Adrenal gland (tissue), 9 donors: ENCODE measurements at regions not wholly inside any gene's neighbourhood (a gene's known extent, or its start where the extent isn't known, plus 50 kb on each side); places are given as distances from the start of the nearest gene placed in this dataset.

Source experiments
- DNase-seq, 7 donors: peaks; one replicate each; pipeline ENCODE4 v3.0.0-alpha.2; 2019 to 2020
- H3K27ac ChIP-seq, 5 donors: fragments of 200-600 bp; sonication (generic) in 4 of 5; 1 replicate in 3 of 5; 2 replicates in 2 of 5; pipeline versions ENCODE4 v1.5.1 to v1.8.0; 2016 to 2020; ENCODE audit warnings: mild to moderate bottlenecking in 1 of 5
- H3K27me3 ChIP-seq: fragments of 200-600 bp; 2 replicates; pipeline ENCODE4 v1.8.0; 2021
- H3K36me3 ChIP-seq, 2 donors: fragments of 200-600 bp; replicated peaks in 1 of 2; 1 replicate in 1 of 2; 2 replicates in 1 of 2; pipeline versions ENCODE4 v1.5.1 to v1.8.0; 2018 to 2022
- H3K4me1 ChIP-seq, 2 donors: fragments of 200-600 bp; replicated peaks in 1 of 2; 1 replicate in 1 of 2; 2 replicates in 1 of 2; pipeline versions ENCODE4 v1.5.1 to v1.8.0; 2018 to 2021
- H3K4me3 ChIP-seq, 4 donors: fragments of 200-600 bp; sonication (generic) in 3 of 4; one replicate each; pipeline ENCODE4 v1.5.1; 2016 to 2018
- H3K9me3 ChIP-seq, 3 donors: fragments of 200-600 bp; sonication (generic) in 1 of 3; replicated peaks in 1 of 3; 1 replicate in 2 of 3; 2 replicates in 1 of 3; pipeline versions ENCODE4 v1.5.1 to v1.8.0; 2016 to 2021
- CTCF ChIP-seq, 6 experiments: fragments of 450-650 bp in 4 of 6; fragments of 200-600 bp in 2 of 6; sonication (generic) in 1 of 6; IDR thresholded peaks; 1 replicate in 5 of 6; 2 replicates in 1 of 6; pipeline versions ENCODE4 v1.5.1 to v1.8.0; 2016 to 2021; ENCODE audit warnings: antibody characterized with exemption in 6 of 6, mild to moderate bottlenecking in 2 of 6, moderate library complexity in 1 of 6
- POLR2A ChIP-seq, 2 donors: fragments of 450-650 bp; IDR thresholded peaks; one replicate each; pipeline ENCODE4 v1.6.1; 2017; ENCODE audit warnings: antibody characterized with exemption in 2 of 2, mild to moderate bottlenecking in 2 of 2, moderate library complexity in 1 of 2
- WGBS, 4 donors: extraction: QIAGEN DNeasy Blood & Tissue Kit in 2 of 4; methylation state at CpG; one replicate each; pipeline versions ENCODE4 v1.1.5 to v1.1.7; 2013 to 2017; 5-methylcytosine and 5-hydroxymethylcytosine counted together
- intact Hi-C, 2 donors: fragments of 100-400 bp; cut with DNase I; formaldehyde crosslinking; loops; one replicate each; pipeline versions ENCODE4 v1.14.1 to v1.15.0; 2022 to 2023
- donor health status: healthy with polysubstance abuse.
- donor health status: Bipolar disorder and iron deficiency.
- donor health status: DM: yes; HTN: yes; CAD: no.
- donor health status: DM: no; HTN: no; CAD: no.
- donor health status: DM: no; HTN: no; CAD: no.

GRCh38 chrX:35101901-35102300, 159.3 kb downstream of the FAM47B start:
- no peak for DNase-seq
- intact Hi-C loops, result no loop called here
- Histone ChIP-seq H3K27me3 (no peaks in the 10 kb centered on the region), H3K4me3 (no peak overlapping the region), H3K27ac (no peak overlapping the region), H3K4me1 (no peaks in the 10 kb centered on the region), H3K36me3 (no peaks in the 10 kb centered on the region), H3K9me3 (no peaks in the 10 kb centered on the region)
- 88 to 100% (median 92%) methylated on average over 1 of the region's 1 CpG for WGBS, 4 donors
- TF ChIP-seq CTCF (IDR thresholded peaks at IDR 0.05) (no peak), POLR2A (IDR thresholded peaks at IDR 0.05) (no peak)

GRCh38 chrX:35104626-35105025, 162.0 kb downstream of the FAM47B start:
- no peak for DNase-seq
- H3K36me3 ChIP-seq, result no peaks in the 10 kb centered on the region
- intact Hi-C loops, result no loop called here
- H3K27me3 ChIP-seq, result no peaks in the 10 kb centered on the region
- no peaks in the 10 kb centered on the region for H3K9me3 ChIP-seq
- H3K27ac ChIP-seq, result no peak overlapping the region
- H3K4me1 ChIP-seq, result no peaks in the 10 kb centered on the region
- no peak overlapping the region for H3K4me3 ChIP-seq
- TF ChIP-seq CTCF (IDR thresholded peaks at IDR 0.05), result no peak
- no peak for TF ChIP-seq POLR2A (IDR thresholded peaks at IDR 0.05)
- WGBS, 4 donors, result 78 to 92% (median 88%) methylated on average over 3 of the region's 3 CpGs

- WGBS, 4 donors, result 63 to 83% (median 81%) methylated on average over 1 of the region's 1 CpG
- no peak for DNase-seq
- Histone ChIP-seq H3K9me3 (no peaks in the 10 kb centered on the region), H3K4me3 (no peak overlapping the region), H3K4me1 (no peaks in the 10 kb centered on the region), H3K27ac (no peak overlapping the region), H3K36me3 (no peaks in the 10 kb centered on the region), H3K27me3 (peaks cover 2% of the 10 kb centered on the region)
- intact Hi-C loops, result no loop called here
- no peak for TF ChIP-seq POLR2A (IDR thresholded peaks at IDR 0.05)
- no peak for TF ChIP-seq CTCF (IDR thresholded peaks at IDR 0.05)
Observed at GRCh38 chrX:35115205-35115604, 172.6 kb downstream of the FAM47B start.

- no peak overlapping the region for H3K27ac ChIP-seq
- H3K36me3 ChIP-seq, result no peaks in the 10 kb centered on the region
- DNase-seq, result no peak
- H3K4me3 ChIP-seq, result no peak overlapping the region
- TF ChIP-seq CTCF (IDR thresholded peaks at IDR 0.05) (no peak), POLR2A (IDR thresholded peaks at IDR 0.05) (no peak)
- no peaks in the 10 kb centered on the region for H3K4me1 ChIP-seq
- peaks cover 12% of the 10 kb centered on the region for H3K27me3 ChIP-seq
- no peaks in the 10 kb centered on the region for H3K9me3 ChIP-seq
- 38 to 85% (median 43%) methylated on average over 1 of the region's 1 CpG for WGBS, 4 donors
- intact Hi-C loops, result no loop called here
Observed at GRCh38 chrX:35122756-35123155, 180.2 kb downstream of the FAM47B start.
